ENCODE measurements at regions not wholly inside any gene's neighbourhood (a gene's known extent, or its start where the extent isn't known, plus 50 kb on each side); places are given as distances from the start of the nearest gene placed in this dataset.

GRCh38 chr18:23314672-23315071 lies 138.4 kb upstream of the RIOK3 start:
- no peak for TF ChIP-seq RNF2 (IDR thresholded peaks at IDR 0.05; ENCODE audit: borderline replicate concordance, low read depth)
- TF ChIP-seq CEBPB (IDR thresholded peaks at IDR 0.05): no peak
- no peak for TF ChIP-seq CTCF (IDR thresholded peaks at IDR 0.05)

Measured in A549 (cell line).